Islet of Langerhans (tissue), 1 donor: ENCODE measurements at regions not wholly inside any gene's neighbourhood (a gene's known extent, or its start where the extent isn't known, plus 50 kb on each side); places are given as distances from the start of the nearest gene placed in this dataset.

ENCODE experiments used
- FAIRE-seq: peaks from one replicate; lab custom pipeline; 2011; peaks lifted over from hg19 to GRCh38; lab: Jason Lieb, UNC

- FAIRE-seq, result no peak
Observed at GRCh38 chr16:66008136-66008535, 358.4 kb upstream of the CDH5 start.

GRCh38 chr16:66007717-66008116 lies 358.8 kb upstream of the CDH5 start:
- FAIRE-seq, result no peak

DNA sequence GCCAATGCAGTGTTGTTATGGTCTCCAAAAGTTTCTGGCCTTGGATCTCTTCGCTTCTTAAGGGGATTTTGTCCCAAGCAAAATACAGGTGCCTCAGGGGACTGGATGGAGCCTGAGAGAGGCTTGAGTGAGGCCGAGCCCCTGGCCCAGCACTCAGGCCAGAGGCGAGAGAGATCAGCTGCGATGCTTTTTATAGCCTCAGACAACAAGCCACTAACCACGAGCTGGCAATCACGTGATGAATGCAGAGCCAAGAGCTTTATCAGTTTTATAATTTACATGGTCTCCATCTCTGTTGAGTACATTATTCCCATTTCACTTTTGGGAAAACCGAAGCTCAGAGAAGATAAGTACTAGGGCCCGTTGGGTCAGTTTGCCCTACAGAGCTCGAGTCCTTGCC lies 360.0 kb upstream of the CDH5 start:
- FAIRE-seq, result no peak

DNA sequence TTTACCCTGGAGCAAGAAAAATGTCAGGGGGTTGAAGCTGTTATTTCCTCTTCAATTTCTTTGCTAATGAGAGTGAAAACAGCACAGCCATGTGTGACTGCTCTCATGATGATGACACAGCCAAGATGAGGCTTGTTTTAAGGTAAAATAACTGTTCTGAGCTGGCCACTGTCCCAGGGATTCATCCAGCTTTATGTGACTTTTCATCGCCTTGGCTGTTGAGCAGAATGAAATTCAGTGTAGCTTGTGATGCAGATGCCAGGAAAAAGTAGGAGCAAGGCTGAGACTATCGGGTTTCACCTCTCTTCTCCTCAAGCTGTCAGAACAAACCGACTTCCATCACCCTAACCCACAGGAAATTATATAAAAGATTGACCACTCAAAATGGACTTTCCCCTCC lies 361.8 kb upstream of the CDH5 start:
- FAIRE-seq, result no peak

- no peak for FAIRE-seq
Observed at GRCh38 chr16:66003201-66003600, 363.3 kb upstream of the CDH5 start.

DNA sequence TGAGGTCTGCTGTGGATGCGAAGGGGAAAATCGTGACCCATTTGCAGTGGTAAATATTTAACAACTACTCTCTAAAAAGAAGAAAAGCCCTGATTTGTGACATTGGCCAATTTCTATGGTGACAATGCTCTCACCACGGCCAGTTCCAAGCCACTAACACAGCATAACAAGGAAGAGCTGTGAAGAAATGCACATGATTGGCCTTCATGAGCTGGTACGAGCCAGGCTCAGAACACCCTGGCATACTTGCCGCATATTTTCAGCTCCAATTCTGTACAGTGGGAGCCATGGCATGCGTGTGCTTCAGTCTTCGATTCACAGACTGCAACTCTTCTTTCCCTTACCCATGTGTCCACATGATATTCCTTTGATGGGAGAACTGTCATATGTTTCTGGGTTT lies 363.9 kb upstream of the CDH5 start:
- no peak for FAIRE-seq

DNA sequence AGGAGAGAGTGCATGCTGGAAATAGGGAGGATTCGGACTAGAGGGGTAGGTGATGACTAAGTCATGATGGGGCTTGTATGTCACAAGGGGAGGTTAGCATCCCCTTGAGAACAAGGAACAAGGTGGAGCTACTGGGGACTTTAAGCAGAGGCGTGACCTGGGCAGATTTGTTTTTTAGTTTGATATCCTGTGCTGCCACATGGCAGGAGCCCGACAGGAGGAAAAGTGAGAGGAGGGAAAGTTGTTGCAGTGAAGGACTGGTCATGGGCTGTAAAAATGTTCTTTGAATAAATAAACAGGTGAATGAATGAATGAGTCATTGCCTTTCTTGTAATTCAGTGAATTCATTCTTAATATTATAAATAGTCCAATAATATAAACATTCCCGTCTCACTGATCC lies 365.1 kb upstream of the CDH5 start:
- no peak for FAIRE-seq

- no peak for FAIRE-seq
Observed at GRCh38 chr16:65998443-65998842, 368.0 kb upstream of the CDH5 start.

GRCh38 chr16:65994291-65994690 lies 372.2 kb upstream of the CDH5 start:
- FAIRE-seq, result no peak

DNA sequence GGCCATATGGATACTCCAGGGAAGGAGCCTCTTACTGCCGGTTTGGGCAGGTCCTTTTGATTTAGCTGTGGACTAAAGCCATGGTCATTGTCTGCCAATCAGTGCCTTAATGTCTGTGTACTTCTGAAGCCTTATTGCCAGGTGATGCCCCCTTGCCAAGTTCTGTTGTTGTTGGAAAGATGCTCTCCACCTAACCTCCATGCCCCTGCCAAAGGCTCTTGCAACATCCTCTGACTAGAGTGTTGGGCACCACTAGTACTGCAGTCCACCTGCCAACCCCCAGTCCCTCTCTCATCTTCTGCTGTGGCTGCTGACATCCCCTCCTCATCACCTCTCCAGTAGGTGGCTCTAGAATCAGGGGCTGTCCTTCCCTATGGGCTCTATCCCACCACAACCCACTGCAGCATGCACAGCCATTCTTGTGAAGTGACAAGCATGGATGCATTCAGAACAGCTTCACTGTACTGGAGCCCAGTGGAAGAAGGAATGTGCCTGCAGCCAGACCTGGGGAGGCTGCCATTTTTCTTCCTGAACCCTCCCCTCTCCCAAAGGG lies 375.3 kb upstream of the CDH5 start:
- FAIRE-seq, result no peak

DNA sequence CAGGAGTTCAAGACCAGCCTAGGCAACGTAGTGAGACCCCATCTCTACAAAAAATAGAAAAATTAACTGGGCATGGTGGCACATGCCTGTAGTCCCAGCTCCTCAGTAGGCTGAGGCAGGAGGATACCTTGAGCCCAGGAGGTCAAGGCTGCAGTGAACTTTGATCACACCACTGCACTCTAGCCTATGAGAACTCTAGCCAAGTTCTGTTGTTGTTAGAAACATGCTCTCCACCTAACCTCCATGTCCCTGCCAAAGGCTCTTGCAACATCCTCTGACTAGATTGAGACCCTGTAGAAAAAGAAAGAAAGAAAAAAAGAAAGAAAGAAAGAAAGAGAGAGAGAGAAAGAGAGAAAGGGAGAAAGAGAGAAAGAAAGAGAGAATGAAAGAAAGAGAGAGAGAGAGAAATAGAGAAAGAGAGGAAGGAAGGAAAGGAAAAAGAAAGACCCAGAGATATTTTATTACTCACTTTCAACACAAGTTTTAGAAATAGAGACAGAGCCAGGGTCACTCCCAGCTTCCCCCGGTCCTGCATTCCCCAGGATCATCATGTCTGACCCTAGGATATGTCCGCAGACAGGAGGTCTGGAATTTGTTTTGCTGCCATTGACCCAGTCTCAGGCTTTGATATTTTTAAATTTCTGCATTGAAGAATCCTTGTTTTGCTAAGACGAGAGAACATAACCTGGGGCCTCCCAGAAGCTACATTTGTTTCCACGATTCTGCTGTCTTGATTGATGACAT lies 376.5 kb upstream of the CDH5 start:
- FAIRE-seq, result no peak

DNA sequence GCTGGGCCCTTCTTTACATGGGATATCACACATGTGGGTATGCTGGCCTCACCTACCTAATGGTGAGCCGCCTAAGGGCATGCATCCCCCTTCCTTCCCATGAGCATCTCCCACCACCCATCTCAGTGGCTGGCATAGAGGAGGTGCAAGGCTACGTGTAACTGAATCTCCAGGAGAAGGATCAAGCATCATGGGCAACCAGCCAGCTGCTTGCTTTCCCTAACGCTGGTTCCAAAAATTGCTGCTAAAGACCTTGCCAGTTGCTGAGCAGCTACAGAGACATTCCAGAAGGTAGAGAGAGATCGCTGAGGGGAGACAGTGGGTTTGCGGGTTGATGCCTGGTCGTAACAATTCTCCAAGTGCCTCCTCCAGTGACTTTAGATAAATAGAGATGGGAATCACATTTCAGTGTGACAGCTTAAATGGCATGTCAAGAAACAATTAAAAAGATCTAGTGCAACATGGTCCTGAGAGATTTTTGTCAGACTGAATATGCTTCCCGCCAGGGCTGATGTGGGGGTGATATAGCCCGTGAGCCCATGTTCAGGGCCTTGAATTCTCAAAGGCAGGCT lies 378.4 kb upstream of the CDH5 start:
- no peak for FAIRE-seq

GRCh38 chr16:65984296-65984695 lies 382.2 kb upstream of the CDH5 start:
- no peak for FAIRE-seq

- FAIRE-seq, result no peak
Observed at GRCh38 chr16:65981057-65981456, 385.4 kb upstream of the CDH5 start.

DNA sequence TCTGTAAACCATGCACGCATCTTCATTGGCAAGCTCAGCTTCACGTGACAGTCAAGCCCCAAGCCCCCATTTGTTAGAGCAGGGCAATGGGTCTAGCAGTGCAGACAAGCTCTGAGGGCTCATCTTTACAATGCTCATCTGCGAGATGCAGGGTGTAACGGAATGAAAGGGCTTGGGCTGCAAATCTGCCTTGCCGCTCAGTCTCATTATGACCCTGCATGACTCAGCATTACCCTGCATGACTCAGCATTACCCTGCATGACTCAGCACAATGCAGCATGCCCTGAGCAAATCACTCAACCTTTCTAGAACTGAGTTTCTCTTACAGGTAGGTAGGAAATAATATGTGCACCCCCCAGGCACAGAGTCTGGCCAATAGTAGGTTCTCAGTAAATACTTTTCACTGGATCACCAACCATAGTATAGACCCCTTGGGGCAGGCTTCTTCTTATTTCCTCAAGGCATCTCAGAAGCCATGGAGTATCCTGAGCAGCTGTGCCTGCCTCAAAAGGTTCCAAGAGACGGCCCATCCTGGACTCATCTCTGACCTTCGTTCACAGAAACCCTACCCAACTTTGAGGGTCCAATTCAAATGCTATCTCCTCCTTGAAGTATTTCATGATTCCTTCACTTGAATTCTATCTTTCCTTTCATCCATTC lies 391.3 kb upstream of the CDH5 start:
- FAIRE-seq, result no peak

DNA sequence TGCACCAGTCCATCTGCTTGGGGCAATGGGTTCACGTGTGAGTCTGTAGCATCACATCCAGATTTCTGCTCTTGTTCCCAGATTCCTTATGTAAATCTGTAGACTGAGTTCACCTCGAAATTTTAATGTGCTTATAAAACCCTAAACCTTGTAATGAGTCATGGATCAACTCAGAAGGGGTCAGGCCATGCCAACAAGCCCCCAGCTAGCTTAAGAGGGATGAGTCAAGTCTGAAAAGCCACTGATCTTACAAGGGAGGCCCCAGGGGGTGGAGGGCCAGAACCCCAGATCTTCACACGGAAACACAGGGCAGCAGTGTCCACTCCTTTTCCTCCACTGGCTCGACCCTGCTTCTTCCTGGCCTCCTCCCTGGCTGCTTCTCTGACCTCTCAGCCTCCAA lies 399.1 kb upstream of the CDH5 start:
- no peak for FAIRE-seq

DNA sequence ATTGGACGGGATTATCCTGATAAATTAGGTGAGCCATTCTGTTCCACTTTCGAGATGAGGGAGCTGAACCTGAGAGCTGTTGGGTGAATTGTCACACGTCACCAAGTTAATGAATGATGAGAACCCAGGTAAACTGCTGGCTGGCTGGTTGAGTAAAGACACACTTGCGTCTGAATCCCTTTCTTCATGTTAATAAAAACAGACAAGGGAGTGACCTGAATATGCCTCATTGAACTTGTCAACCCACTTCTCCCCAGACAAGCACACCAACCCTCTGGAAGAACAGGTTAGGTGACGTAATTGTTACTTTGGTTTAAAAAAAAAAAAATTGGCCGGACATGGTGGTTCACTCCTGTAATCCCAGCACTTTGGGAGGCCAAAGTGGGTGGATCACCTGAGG lies 400.9 kb upstream of the CDH5 start:
- no peak for FAIRE-seq

DNA sequence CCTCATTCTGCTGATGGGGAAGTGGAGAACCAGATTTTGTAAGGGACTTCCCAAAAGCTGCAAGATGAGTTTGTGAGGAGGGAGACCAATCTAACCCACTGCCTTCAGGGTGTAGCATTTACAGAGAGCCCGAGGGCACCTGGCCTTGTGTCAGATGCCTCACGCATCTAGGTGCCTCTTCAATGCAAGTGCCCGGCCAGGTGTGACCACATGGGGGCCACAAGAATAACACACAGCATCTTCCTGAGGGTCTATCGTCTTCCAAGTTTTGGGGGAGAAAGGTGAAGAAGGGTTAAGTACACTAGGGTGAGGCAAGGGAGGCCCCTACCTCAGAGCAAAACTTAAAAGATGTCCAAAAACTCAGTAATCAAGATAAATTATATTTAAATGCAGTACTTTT lies 401.7 kb upstream of the CDH5 start:
- no peak for FAIRE-seq

- FAIRE-seq, result no peak
Observed at GRCh38 chr16:65961476-65962143, 404.9 kb upstream of the CDH5 start.

GRCh38 chr16:65959983-65960382 lies 406.5 kb upstream of the CDH5 start:
- FAIRE-seq, result no peak

DNA sequence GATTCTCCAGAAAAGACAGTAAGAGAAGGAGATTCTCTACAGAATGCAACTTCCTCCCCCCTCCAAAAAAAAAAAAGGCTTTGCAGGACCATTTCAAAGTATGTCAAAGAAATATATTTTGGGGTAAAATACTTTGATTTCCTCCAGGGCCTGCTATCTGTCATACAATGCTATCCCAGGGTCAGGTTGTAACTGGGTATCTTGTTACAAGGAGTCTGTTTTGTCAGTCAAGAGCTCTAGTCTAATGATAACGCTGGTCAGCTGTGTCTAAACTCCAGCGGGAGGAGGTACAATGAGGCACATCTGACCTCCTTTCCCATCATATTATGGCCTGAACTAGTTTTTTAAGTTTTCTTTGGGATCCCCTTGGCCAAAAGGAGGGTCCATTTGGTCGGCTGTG lies 408.4 kb upstream of the CDH5 start:
- FAIRE-seq, result no peak

DNA sequence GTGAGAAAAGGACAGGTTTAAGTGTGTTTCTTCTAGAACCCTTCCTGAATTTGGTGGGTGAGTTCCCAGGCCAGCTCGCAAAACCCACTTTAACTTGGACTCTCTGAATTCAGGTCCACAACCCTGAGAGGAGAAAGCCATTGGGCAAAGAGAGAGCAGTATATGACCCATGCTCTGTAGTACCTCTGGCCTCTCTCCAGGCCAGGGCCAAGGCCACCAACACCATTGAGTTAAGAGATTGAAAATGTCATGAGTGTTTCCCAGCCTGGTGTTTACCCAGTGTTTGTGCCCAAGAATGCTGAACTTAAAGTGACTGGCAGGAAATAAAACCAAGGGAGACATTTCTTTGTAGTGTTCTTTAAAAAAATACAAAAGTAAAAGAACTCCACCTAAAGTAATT lies 410.4 kb upstream of the CDH5 start:
- no peak for FAIRE-seq

GRCh38 chr16:65954446-65954845 lies 412.0 kb upstream of the CDH5 start:
- no peak for FAIRE-seq
